GM12892 (cell line): ENCODE measurements at regions not wholly inside any gene's neighbourhood (a gene's known extent, or its start where the extent isn't known, plus 50 kb on each side); places are given as distances from the start of the nearest gene placed in this dataset.

ENCODE experiments used
- POLR2A ChIP-seq: IDR thresholded peaks from 2 replicates; pipeline ENCODE4 v1.6.1; 2011; ENCODE audit warnings: low read depth, low read length, control low read depth
- TAF1 ChIP-seq: IDR thresholded peaks from 2 replicates; pipeline ENCODE4 v1.6.1; 2011; ENCODE audit warnings: low read depth, mild to moderate bottlenecking, control low read depth, low read length, borderline replicate concordance

DNA sequence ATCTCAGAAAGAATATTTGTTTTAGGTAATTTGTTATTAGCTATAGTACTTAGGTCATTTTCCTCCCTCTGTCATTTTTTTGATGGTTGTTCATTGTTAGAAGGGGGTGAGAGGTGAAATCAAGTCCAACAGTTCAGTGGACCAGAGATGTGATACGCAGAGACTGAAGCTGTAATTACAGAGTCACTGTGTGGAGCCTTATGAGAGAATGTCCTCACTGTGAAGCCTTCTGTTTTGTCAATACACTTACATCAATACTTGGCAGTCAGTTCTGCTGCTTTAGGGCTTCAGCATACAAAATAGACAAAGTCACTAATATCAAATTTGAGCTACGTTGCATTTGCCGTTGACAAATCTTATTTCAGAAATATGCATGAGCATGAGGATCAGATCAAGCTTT is 692.5 kb downstream of the C4orf33 start:
- TF ChIP-seq TAF1 (no peak), POLR2A (no peak)
